Stimulated activated CD4-positive, alpha-beta T cell treated with anti-CD3 and anti-CD28 coated beads, Interleukin-15, amount 100 ng/mL, for 24 hours (primary cell): ENCODE measurements at regions not wholly inside any gene's neighbourhood (a gene's known extent, or its start where the extent isn't known, plus 50 kb on each side); places are given as distances from the start of the nearest gene placed in this dataset.
"Not testable (repeated sequence)": the region's sequence is repeated elsewhere in the genome, so short reads cannot be mapped to it uniquely, and the experiment has no call there.

Source experiments
- DNase-seq: peaks from one replicate; pipeline ENCODE4 v3.0.0-alpha.2; 2020

- no peak for DNase-seq
Measured at GRCh38 chr14:47949006-47949405, 273.6 kb upstream of the MDGA2 start.

GRCh38 chr14:47935332-47935731 is 259.9 kb upstream of the MDGA2 start:
- no peak for DNase-seq

- no peak for DNase-seq
Measured at GRCh38 chr14:47929334-47929733, 253.9 kb upstream of the MDGA2 start.

GRCh38 chr14:47921133-47921532 is 245.7 kb upstream of the MDGA2 start:
- DNase-seq, result no peak

GRCh38 chr14:47919997-47920396 is 244.6 kb upstream of the MDGA2 start:
- DNase-seq, result no peak

GRCh38 chr14:47919334-47919846 is 244.0 kb upstream of the MDGA2 start:
- no peak for DNase-seq

GRCh38 chr14:47917344-47917954 is 242.0 kb upstream of the MDGA2 start:
- peak; percentile 1 for DNase-seq

GRCh38 chr14:47901141-47901540 is 225.7 kb upstream of the MDGA2 start:
- DNase-seq, result not testable (repeated sequence)

- DNase-seq, result no peak
Measured at GRCh38 chr14:47899685-47900084, 224.3 kb upstream of the MDGA2 start.

- no peak for DNase-seq
Measured at GRCh38 chr14:47874350-47874749, 198.9 kb upstream of the MDGA2 start.

- DNase-seq, result no peak
Measured at GRCh38 chr14:47872588-47872987, 197.2 kb upstream of the MDGA2 start.

- no peak for DNase-seq
Measured at GRCh38 chr14:47863441-47863840, 188.0 kb upstream of the MDGA2 start.

- DNase-seq, result no peak
Measured at GRCh38 chr14:47857646-47858045, 182.2 kb upstream of the MDGA2 start.

- no peak for DNase-seq
Measured at GRCh38 chr14:47852278-47852677, 176.9 kb upstream of the MDGA2 start.

GRCh38 chr14:47846008-47846407 is 170.6 kb upstream of the MDGA2 start:
- DNase-seq, result no peak

GRCh38 chr14:47843236-47843635 is 167.8 kb upstream of the MDGA2 start:
- DNase-seq, result no peak

GRCh38 chr14:47833011-47833410 is 157.6 kb upstream of the MDGA2 start:
- DNase-seq, result no peak

- DNase-seq, result no peak
Measured at GRCh38 chr14:47826809-47827208, 151.4 kb upstream of the MDGA2 start.

- no peak for DNase-seq
Measured at GRCh38 chr14:47822326-47822725, 146.9 kb upstream of the MDGA2 start.

GRCh38 chr14:47821135-47821534 is 145.7 kb upstream of the MDGA2 start:
- no peak for DNase-seq

GRCh38 chr14:47790477-47790876 is 115.1 kb upstream of the MDGA2 start:
- DNase-seq, result no peak

GRCh38 chr14:47785058-47785457 is 109.7 kb upstream of the MDGA2 start:
- no peak for DNase-seq

GRCh38 chr14:47778631-47779030 is 103.2 kb upstream of the MDGA2 start:
- DNase-seq, result no peak

- no peak for DNase-seq
Measured at GRCh38 chr14:47772652-47773051, 97.2 kb upstream of the MDGA2 start.

GRCh38 chr14:47763188-47763854 is 87.9 kb upstream of the MDGA2 start:
- no peak for DNase-seq
